K562 (cell line): ENCODE measurements at regions not wholly inside any gene's neighbourhood (a gene's known extent, or its start where the extent isn't known, plus 50 kb on each side); places are given as distances from the start of the nearest gene placed in this dataset.

Source experiments
- ATAC-seq: fragments of 200-7000 bp; cut with Tn5 transposase; 3 replicates; pipeline ENCODE4 v1.9.1; 2020; ENCODE audit warnings: moderate library complexity
- BruUV-seq: library from RNA; stranded (reverse); fragments of 400-500 nt; replicated peaks from 2 replicates; lab custom pipeline; 2021; lab: Mats Ljungman, UMichigan
- CTCF ChIA-PET: fragments of 300-600 bp; formaldehyde crosslinking; extraction: SDS; loops from one replicate; lab custom pipeline; 2021; ENCODE audit warnings: low intra/inter-chr PET ratio; lab: Yijun Ruan, JAX
- POLR2A ChIA-PET: fragments of 300-600, 350-650 bp; sonication (Branson Sonifier 250); formaldehyde crosslinking; extraction: SDS; loops from one replicate; lab custom pipeline; 2021; ENCODE audit warnings: antibody characterized with exemption, inconsistent platforms; lab: Yijun Ruan, JAX
- DNase-seq, 4 experiments: peaks; one replicate each; pipeline versions ENCODE4 v3.0.0 to v3.0.0-alpha.2; 2011 to 2018; ENCODE audit warnings: low spot score in 3 of 4, mixed read lengths in 3 of 4; ENCODE audit errors: extremely low read depth in 1 of 4
- FAIRE-seq: peaks from 2 replicates; lab custom pipeline; 2011; peaks lifted over from hg19 to GRCh38; lab: Jason Lieb, UNC
- H2AFZ ChIP-seq: 2 replicates; pipeline ENCODE4 v1.6.0; 2011; ENCODE audit warnings: low read depth, low read length, control low read depth, inconsistent platforms
- H3K27ac ChIP-seq: fragments of 200-600 bp; 3 replicates; pipeline ENCODE4 v1.8.0; 2011; ENCODE audit warnings: low read depth, mild to moderate bottlenecking, control low read depth, inconsistent platforms, low read length, moderate library complexity, mixed read lengths; ENCODE audit errors: extremely low read depth
- H3K27me3 ChIP-seq, 2 experiments: fragments of 300-600 bp in 1 of 2; 2 replicates in 1 of 2; 3 replicates in 1 of 2; pipeline versions ENCODE4 v1.6.0 to v1.8.0; 2011; ENCODE audit warnings: inconsistent platforms in 2 of 2, low read length in 2 of 2, mild to moderate bottlenecking in 1 of 2, mixed read lengths in 1 of 2, moderate library complexity in 1 of 2; ENCODE audit not compliant: control insufficient read depth in 2 of 2, insufficient read depth in 2 of 2
- H3K36me3 ChIP-seq: fragments of 300-600 bp; 3 replicates; pipeline ENCODE4 v1.8.0; 2011; ENCODE audit warnings: mild to moderate bottlenecking, low read length, inconsistent platforms; ENCODE audit not compliant: control insufficient read depth, insufficient read depth
- H3K4me1 ChIP-seq, 2 experiments: fragments of 200-600 bp in 1 of 2; replicated peaks in 1 of 2; 2 replicates in 1 of 2; 3 replicates in 1 of 2; pipeline versions ENCODE4 v1.5.1 to v1.8.0; 2011; ENCODE audit warnings: inconsistent platforms in 2 of 2, low read length in 2 of 2, mild to moderate bottlenecking in 1 of 2, mixed read lengths in 1 of 2, moderate library complexity in 1 of 2; ENCODE audit not compliant: control insufficient read depth in 2 of 2, insufficient read depth in 2 of 2
- H3K4me2 ChIP-seq: 2 replicates; pipeline ENCODE4 v1.6.1; 2011; ENCODE audit warnings: low read length, control low read depth, inconsistent platforms, mixed read lengths; ENCODE audit not compliant: insufficient read depth
- H3K4me3 ChIP-seq: fragments of 200-600 bp; sonication (generic), shearing (Covaris generic); 2 replicates; pipeline ENCODE4 v1.5.1; 2016; ENCODE audit warnings: control low read depth, inconsistent platforms
- H3K79me2 ChIP-seq: fragments of 200-600 bp; 3 replicates; pipeline ENCODE4 v1.8.0; 2011; ENCODE audit warnings: low read length, inconsistent platforms; ENCODE audit not compliant: control insufficient read depth, insufficient read depth
- H3K9ac ChIP-seq, 2 experiments: 2 replicates each; pipeline versions ENCODE4 v1.6.0 to v1.6.1; 2011; ENCODE audit warnings: low read depth in 2 of 2, low read length in 2 of 2, control low read depth in 1 of 2, inconsistent platforms in 1 of 2, mild to moderate bottlenecking in 1 of 2, mixed read lengths in 1 of 2; ENCODE audit not compliant: insufficient read depth in 1 of 2
- H3K9me1 ChIP-seq: one replicate; pipeline ENCODE4 v1.6.0; 2011; ENCODE audit warnings: inconsistent platforms, mild to moderate bottlenecking, low read length, moderate library complexity; ENCODE audit not compliant: control insufficient read depth, insufficient read depth
- H3K9me3 ChIP-seq: replicated peaks from 2 replicates; pipeline ENCODE4 v1.5.1; 2011; ENCODE audit warnings: low read depth, low read length, inconsistent platforms; ENCODE audit not compliant: control insufficient read depth, insufficient read depth
- H4K20me1 ChIP-seq: replicated peaks from 2 replicates; pipeline ENCODE4 v1.6.1; 2011; ENCODE audit warnings: low read length, inconsistent platforms, mixed read lengths; ENCODE audit not compliant: control insufficient read depth, insufficient read depth
- CBFA2T2 ChIP-seq: fragments of 450-650 bp; conservative IDR thresholded peaks from 2 replicates; pipeline ENCODE4 v1.6.1; 2017; ENCODE audit warnings: mild to moderate bottlenecking
- DEAF1 ChIP-seq: fragments of 450-650 bp; formaldehyde crosslinking; IDR thresholded peaks from 2 replicates; pipeline ENCODE4 v1.4.0; 2020; ENCODE audit warnings: mild to moderate bottlenecking, moderate library complexity
- E2F1 ChIP-seq: sonication (generic); formaldehyde crosslinking; IDR thresholded peaks from 2 replicates; pipeline ENCODE4 v1.8.1; 2023; ENCODE audit warnings: mild to moderate bottlenecking, missing genetic modification reagents, moderate library complexity
- ESRRB ChIP-seq: fragments of 250-450 bp; sonication (Bioruptor Pico); IDR thresholded peaks from 2 replicates; pipeline ENCODE4 v1.5.0; 2020; ENCODE audit warnings: mild to moderate bottlenecking, moderate library complexity, borderline replicate concordance
- HNRNPLL ChIP-seq: fragments of 200-400 bp; formaldehyde crosslinking; IDR thresholded peaks from 2 replicates; pipeline ENCODE4 v1.6.1; 2017; ENCODE audit warnings: low read length, low read depth, mild to moderate bottlenecking; ENCODE audit not compliant: poor library complexity, severe bottlenecking
- NFIX ChIP-seq: fragments of 250-450 bp; sonication (Bioruptor Pico); IDR thresholded peaks from 2 replicates; pipeline ENCODE4 v1.4.0; 2020; ENCODE audit warnings: low read depth, mild to moderate bottlenecking, moderate library complexity
- NR1H2 ChIP-seq: sonication (generic); formaldehyde crosslinking; IDR thresholded peaks from 2 replicates; pipeline ENCODE4 v1.4.0; 2020; ENCODE audit warnings: mild to moderate bottlenecking, missing genetic modification reagents
- PTTG1 ChIP-seq: fragments of 450-650 bp; IDR thresholded peaks from 2 replicates; pipeline ENCODE4 v1.6.1; 2016; ENCODE audit warnings: low read depth, mild to moderate bottlenecking, missing genetic modification characterization, missing compliant biosample characterization
- SUPT5H ChIP-seq: fragments of 450-650 bp; IDR thresholded peaks from 2 replicates; pipeline ENCODE4 v1.6.1; 2016
- ZKSCAN8 ChIP-seq: fragments of 200-800 bp; sonication (Bioruptor generic); IDR thresholded peaks from 2 replicates; pipeline ENCODE4 v1.6.1; 2016; ENCODE audit warnings: missing genetic modification characterization, missing compliant biosample characterization
- ZNF263 ChIP-seq: sonication (generic); formaldehyde crosslinking; IDR thresholded peaks from 2 replicates; pipeline ENCODE4 v1.8.0; 2022; ENCODE audit warnings: mild to moderate bottlenecking, missing genetic modification reagents, borderline replicate concordance
- ZNF785 ChIP-seq: fragments of 250-450 bp; sonication (Bioruptor Pico); IDR thresholded peaks from 2 replicates; pipeline ENCODE4 v1.4.0; 2020; ENCODE audit warnings: mild to moderate bottlenecking
- WGBS: fragments of 100-300 bp; shearing (Covaris generic); methylation state at CpG from one replicate; pipeline ENCODE4 v1.1.6; 2016; ENCODE audit warnings: low coverage, mixed read lengths; ENCODE audit not compliant: insufficient coverage; ENCODE audit errors: missing lambda C conversion rate; 5-methylcytosine and 5-hydroxymethylcytosine counted together
- in situ Hi-C: fragments of 300-500 bp; cut with MboI; formaldehyde crosslinking; loops from 4 replicates; pipeline ENCODE4 v1.15.0; 2018; ENCODE audit warnings: inconsistent platforms, mixed read lengths
- intact Hi-C: fragments of 100-400 bp; cut with micrococcal nuclease; formaldehyde crosslinking; loops from 2 replicates; pipeline ENCODE4 v1.14.2; 2022
- TF ChIP-seq, protein P1 (sequence below), 2 experiments: fragments of 200-800 bp in 1 of 2; sonication (Bioruptor generic) in 1 of 2; sonication (generic) in 1 of 2; formaldehyde crosslinking in 1 of 2; IDR thresholded peaks in 1 of 2; conservative IDR thresholded peaks in 1 of 2; 2 replicates each; pipeline versions ENCODE4 v1.5.0 to v1.6.1; 2016 to 2020; ENCODE audit warnings: missing compliant biosample characterization in 1 of 2, missing genetic modification characterization in 1 of 2, missing genetic modification reagents in 1 of 2
- TF ChIP-seq, protein P2 (sequence below): fragments of 250-450 bp; sonication (Bioruptor Pico); IDR thresholded peaks from 2 replicates; pipeline ENCODE4 v1.9.0; 2021; ENCODE audit warnings: mild to moderate bottlenecking, inconsistent platforms

GRCh38 chr4:178937130-178937529, 1494.9 kb upstream of the AGA start (continued):
- TF ChIP-seq NFIX (CRISPR knock-in tag) (no peak), ZNF785 (CRISPR knock-in tag) (no peak), ESRRB (no peak), NR1H2 (CRISPR knock-in tag) (no peak), DEAF1 (CRISPR knock-in tag) (no peak)
- TF ChIP-seq, protein P1, sequence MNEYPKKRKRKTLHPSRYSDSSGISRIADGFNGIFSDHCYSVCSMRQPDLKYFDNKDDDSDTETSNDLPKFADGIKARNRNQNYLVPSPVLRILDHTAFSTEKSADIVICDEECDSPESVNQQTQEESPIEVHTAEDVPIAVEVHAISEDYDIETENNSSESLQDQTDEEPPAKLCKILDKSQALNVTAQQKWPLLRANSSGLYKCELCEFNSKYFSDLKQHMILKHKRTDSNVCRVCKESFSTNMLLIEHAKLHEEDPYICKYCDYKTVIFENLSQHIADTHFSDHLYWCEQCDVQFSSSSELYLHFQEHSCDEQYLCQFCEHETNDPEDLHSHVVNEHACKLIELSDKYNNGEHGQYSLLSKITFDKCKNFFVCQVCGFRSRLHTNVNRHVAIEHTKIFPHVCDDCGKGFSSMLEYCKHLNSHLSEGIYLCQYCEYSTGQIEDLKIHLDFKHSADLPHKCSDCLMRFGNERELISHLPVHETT (CRISPR knock-in tag; conservative IDR thresholded peaks at IDR 0.05 in 1 of 2, IDR thresholded peaks at IDR 0.05 in 1 of 2) = no peak

DNA sequence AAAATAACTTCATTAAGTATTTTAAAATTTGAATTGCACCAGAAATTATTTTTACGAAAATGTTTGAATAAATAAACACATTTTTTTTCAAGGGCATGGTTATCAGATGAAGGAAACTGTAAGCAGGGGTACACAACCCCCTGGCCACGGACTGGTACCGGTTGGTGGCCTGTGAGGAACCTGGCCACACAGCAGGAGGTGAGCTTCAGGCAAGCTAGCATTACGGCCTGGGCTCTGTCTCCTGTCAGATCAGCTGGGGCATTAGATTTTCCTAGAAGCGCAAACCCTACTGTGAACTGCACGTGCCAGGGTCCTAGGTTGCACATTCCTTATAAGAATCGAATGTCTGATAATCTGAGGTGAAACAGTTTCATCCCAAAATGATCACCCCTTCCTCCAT, 1499.7 kb upstream of the AGA start:
- POLR2A ChIA-PET = no interaction called here
- no peaks in the 10 kb centered on the region for H4K20me1 ChIP-seq
- H3K9me3 ChIP-seq = 0 out of 2 replicates have a peak, but pooled peaks cover 2% of the 10 kb centered on the region
- no peak overlapping the region for H3K4me2 ChIP-seq
- no peaks in the 10 kb centered on the region for H3K9me1 ChIP-seq
- FAIRE-seq (no peak), ATAC-seq (no peak), DNase-seq (no peak)
- WGBS = 0% methylated on average over 7 of the region's 7 CpGs
- H3K79me2 ChIP-seq = no peaks in the 10 kb centered on the region
- no peak overlapping the region for H2AFZ ChIP-seq
- no peaks in the 10 kb centered on the region for H3K27me3 ChIP-seq
- no TSS peak for BruUV-seq
- intact Hi-C loops = no loop called here
- H3K4me3 ChIP-seq = no peak overlapping the region
- H3K27ac ChIP-seq = no peak overlapping the region
- in situ Hi-C loops = no loop called here
- TF ChIP-seq PTTG1 (no peak), SUPT5H (no peak), ZNF263 (CRISPR knock-in tag) (no peak), ZKSCAN8 (CRISPR knock-in tag) (no peak), E2F1 (CRISPR knock-in tag) (no peak), CBFA2T2 (no peak), HNRNPLL (no peak)
- TF ChIP-seq, protein P2, sequence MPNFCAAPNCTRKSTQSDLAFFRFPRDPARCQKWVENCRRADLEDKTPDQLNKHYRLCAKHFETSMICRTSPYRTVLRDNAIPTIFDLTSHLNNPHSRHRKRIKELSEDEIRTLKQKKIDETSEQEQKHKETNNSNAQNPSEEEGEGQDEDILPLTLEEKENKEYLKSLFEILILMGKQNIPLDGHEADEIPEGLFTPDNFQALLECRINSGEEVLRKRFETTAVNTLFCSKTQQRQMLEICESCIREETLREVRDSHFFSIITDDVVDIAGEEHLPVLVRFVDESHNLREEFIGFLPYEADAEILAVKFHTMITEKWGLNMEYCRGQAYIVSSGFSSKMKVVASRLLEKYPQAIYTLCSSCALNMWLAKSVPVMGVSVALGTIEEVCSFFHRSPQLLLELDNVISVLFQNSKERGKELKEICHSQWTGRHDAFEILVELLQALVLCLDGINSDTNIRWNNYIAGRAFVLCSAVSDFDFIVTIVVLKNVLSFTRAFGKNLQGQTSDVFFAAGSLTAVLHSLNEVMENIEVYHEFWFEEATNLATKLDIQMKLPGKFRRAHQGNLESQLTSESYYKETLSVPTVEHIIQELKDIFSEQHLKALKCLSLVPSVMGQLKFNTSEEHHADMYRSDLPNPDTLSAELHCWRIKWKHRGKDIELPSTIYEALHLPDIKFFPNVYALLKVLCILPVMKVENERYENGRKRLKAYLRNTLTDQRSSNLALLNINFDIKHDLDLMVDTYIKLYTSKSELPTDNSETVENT (CRISPR knock-in tag) = no peak
- CTCF ChIA-PET = no interaction called here
- H3K4me1 ChIP-seq = no peaks in the 10 kb centered on the region
- no peak overlapping the region for H3K9ac ChIP-seq
- H3K36me3 ChIP-seq = no peaks in the 10 kb centered on the region
